Effector memory CD8-positive, alpha-beta T cell (primary cell): ENCODE measurements at regions not wholly inside any gene's neighbourhood (a gene's known extent, or its start where the extent isn't known, plus 50 kb on each side); places are given as distances from the start of the nearest gene placed in this dataset.

ENCODE experiments used
- ATAC-seq: fragments of 150-1000 bp; cut with Tn5 transposase; replicated peaks from 2 replicates; pipeline ENCODE4 v1.10.0; 2021; ENCODE audit warnings: mild to moderate bottlenecking, moderate library complexity
- DNase-seq, 3 experiments: peaks; one replicate each; pipeline ENCODE4 v3.0.0; 2021
- H3K27ac Mint-ChIP-seq, 2 donors: one replicate each; pipeline ENCODE4 v1.8.0; 2022; ENCODE audit warnings: mild to moderate bottlenecking in 2 of 2, mixed read lengths in 2 of 2, moderate library complexity in 2 of 2
- H3K27me3 Mint-ChIP-seq, 2 donors: one replicate each; pipeline ENCODE4 v1.8.0; 2022; ENCODE audit warnings: mixed read lengths in 2 of 2
- H3K36me3 Mint-ChIP-seq: one replicate; pipeline ENCODE4 v1.8.0; 2022; ENCODE audit warnings: mild to moderate bottlenecking, moderate library complexity, mixed read lengths; ENCODE audit not compliant: insufficient read depth
- H3K4me1 Mint-ChIP-seq, 2 donors: one replicate each; pipeline ENCODE4 v1.8.0; 2022; ENCODE audit warnings: low read depth in 2 of 2, mixed read lengths in 2 of 2
- H3K4me3 Mint-ChIP-seq, 2 donors: one replicate each; pipeline ENCODE4 v1.8.0; 2022; ENCODE audit warnings: mild to moderate bottlenecking in 2 of 2, mixed read lengths in 2 of 2, moderate library complexity in 2 of 2
- H3K9me3 Mint-ChIP-seq, 2 donors: one replicate each; pipeline ENCODE4 v1.8.0; 2022; ENCODE audit warnings: mixed read lengths in 2 of 2

DNA sequence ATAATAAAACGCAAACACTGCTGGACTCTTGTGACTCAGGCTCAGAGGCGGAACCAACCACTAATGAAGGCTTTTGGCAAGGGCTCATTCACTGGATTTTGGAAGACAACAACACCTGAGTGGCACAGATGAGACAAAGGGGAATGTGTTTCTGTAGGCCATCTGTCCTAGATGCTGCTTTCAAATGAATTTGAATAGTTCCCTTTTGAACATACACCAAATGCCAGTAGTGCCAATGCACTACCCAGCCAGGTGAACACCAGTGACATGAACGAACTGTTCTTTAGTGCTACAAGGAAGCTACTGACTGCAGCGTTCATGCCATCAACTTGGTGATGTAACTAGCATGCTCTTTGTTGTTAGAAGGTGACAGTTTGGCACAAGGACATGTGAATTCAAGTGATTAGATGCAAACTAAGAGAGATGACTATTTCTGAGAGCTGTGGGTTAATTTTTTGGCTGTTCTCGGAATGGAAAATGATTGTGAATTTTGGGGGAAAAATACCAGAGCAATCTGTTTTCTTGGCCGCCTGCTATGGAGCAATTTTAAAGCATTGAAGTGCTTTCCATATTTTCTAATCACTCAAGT lies 173.7 kb downstream of the SLC24A2 start:
- DNase-seq, result no peak
- Mint-ChIP-seq H3K4me1 (no peaks in the 10 kb centered on the region), H3K36me3 (no peaks in the 10 kb centered on the region), H3K9me3 (no peaks in the 10 kb centered on the region), H3K27me3 (peaks cover 44% of the 10 kb centered on the region in 2 donors), H3K4me3 (no peak overlapping the region), H3K27ac (no peak overlapping the region)
- ATAC-seq, result no peak

DNA sequence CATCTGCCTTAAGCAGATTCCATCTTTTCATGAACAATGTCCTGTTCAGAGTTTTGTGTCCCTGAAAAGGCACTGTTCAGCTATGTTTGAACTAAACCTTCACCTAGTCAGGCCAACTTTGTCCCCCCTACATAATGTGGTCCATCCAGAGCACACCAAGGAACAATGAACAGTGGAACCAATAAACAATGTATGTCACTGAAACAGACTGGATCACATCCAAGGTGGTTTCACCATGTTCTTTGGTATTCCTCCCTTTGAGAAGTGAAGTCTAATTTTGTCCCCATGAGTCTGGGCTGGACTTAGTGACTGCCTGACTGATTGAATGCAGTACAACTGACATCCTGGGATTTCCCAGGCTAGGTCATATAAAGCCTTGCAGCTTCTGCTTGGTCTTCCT lies 174.5 kb downstream of the SLC24A2 start:
- no peaks in the 10 kb centered on the region for H3K9me3 Mint-ChIP-seq

DNA sequence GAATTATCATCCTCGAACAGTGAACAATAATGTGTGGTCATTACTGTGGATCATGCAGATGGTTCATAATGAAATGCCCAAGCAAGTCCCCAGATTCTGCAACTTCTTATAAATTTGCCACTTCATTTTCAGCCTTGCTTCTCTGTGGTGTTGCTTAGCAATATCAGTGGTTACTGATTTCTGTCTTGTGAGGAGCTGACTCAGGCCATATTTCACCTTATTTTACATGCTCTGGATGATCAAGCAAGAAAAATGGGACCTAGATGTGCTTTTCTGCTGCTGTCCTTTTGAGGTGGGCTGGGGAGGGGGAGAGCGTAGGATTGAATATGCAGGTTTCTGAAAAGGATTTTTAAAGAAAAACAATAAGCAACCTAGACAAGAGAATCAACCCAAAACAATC lies 188.3 kb downstream of the SLC24A2 start:
- no peaks in the 10 kb centered on the region for H3K9me3 Mint-ChIP-seq
- no peaks in the 10 kb centered on the region for H3K36me3 Mint-ChIP-seq
- H3K4me1 Mint-ChIP-seq, result no peaks in the 10 kb centered on the region
- peaks cover 4 to 26% of the 10 kb centered on the region in 2 donors for H3K27me3 Mint-ChIP-seq
- H3K4me3 Mint-ChIP-seq, result no peak overlapping the region
- no peak overlapping the region for H3K27ac Mint-ChIP-seq
- DNase-seq, result no peak
- no peak for ATAC-seq

More for the DNA sequence above, 174.5 kb downstream of the SLC24A2 start:
- Mint-ChIP-seq H3K27ac (no peak overlapping the region), H3K4me3 (no peak overlapping the region), H3K27me3 (peaks cover 41 to 47% of the 10 kb centered on the region in 2 donors), H3K4me1 (no peaks in the 10 kb centered on the region), H3K36me3 (no peaks in the 10 kb centered on the region)
- DNase-seq (no peak), ATAC-seq (no peak)

DNA sequence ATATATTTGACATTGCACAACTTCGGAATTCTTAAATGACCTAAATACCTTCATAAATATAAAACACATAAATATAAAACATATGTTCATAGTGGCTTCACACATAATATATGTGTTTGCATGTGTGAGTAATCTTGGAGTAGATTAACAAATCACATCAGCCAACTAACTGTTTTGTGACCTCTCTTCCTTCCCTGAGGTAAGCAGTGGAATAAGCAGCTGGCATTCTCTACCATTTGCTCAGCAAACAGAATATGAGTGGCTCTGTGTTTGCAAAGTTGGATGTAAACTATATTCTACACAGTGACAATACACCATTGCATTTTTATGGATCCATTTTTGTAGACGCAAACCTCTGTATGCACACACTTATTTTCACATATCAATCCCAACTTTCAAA lies 189.9 kb downstream of the ACER2 start:
- ATAC-seq (no peak), DNase-seq (no peak)
- H3K36me3 Mint-ChIP-seq, result no peaks in the 10 kb centered on the region
- H3K27ac Mint-ChIP-seq, result no peak overlapping the region
- no peaks in the 10 kb centered on the region for H3K4me1 Mint-ChIP-seq
- H3K4me3 Mint-ChIP-seq, result no peak overlapping the region
- no peaks in the 10 kb centered on the region for H3K9me3 Mint-ChIP-seq
- peaks cover 17 to 32% of the 10 kb centered on the region in 2 donors for H3K27me3 Mint-ChIP-seq

DNA sequence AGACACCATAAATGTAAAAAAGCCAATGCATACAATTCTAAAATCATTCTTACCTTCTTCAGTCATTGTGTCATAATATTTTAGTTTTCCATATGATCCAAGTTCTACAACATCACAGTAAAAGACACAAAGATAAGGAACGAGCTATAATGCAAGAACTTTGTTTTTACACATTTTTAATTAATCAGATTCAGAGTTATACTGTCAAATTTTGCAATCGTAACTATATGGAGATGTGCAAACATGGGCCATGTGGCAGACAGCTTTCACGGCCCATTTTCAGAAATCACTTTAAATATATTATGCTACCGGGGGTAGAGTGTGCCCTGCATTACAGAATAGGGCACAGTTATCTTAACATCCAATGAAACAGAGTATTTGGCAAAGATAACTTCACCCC lies 188.4 kb downstream of the ACER2 start:
- Mint-ChIP-seq H3K36me3 (no peaks in the 10 kb centered on the region), H3K4me1 (no peaks in the 10 kb centered on the region), H3K4me3 (no peak overlapping the region), H3K27me3 (peaks cover 23 to 42% of the 10 kb centered on the region in 2 donors), H3K27ac (no peak overlapping the region), H3K9me3 (no peaks in the 10 kb centered on the region)
- DNase-seq (no peak), ATAC-seq (no peak)

DNA sequence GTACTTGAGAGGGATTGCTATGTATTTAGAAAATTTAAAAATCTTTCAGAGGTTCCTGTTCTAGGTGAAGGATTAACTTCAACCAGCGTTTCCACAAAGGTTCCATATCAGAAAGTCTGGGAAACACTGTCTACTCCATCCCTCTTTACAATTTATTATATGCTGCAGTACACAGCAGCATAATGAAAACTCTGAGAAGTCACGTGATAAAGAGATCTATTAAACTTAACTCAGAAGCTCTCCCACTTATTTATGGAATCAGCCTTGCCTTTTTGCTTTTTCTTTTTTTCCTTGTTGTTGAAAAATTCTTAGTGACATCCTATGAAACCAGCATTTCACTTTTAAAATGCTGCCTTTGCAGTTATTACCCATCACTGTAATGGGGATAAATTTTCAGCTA lies 186.2 kb downstream of the ACER2 start:
- Mint-ChIP-seq H3K9me3 (peaks cover 0 to 3% of the 10 kb centered on the region in 2 donors), H3K4me1 (no peaks in the 10 kb centered on the region), H3K27me3 (peaks cover 29 to 53% of the 10 kb centered on the region in 2 donors), H3K27ac (no peak overlapping the region), H3K36me3 (no peaks in the 10 kb centered on the region), H3K4me3 (no peak overlapping the region)
- no peak for DNase-seq
- ATAC-seq, result no peak

DNA sequence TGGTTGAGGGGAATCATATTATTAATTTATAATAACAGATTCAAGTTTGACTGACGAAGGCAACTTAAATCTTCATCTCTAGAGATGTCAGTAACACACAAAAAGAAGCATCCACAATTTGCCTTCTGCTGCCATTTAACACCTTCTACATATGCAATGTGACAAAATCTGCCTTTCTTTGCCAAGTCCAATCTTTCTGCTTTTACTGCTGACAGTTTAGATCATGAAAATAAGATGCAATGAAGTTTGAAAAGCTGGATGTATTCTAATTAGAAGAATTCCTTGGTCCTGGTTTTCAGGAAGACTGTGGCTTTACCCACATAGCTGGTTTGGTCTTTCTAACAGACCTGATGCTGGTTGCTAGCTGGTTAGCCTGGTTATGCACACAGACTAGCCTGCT lies 178.9 kb downstream of the ACER2 start:
- no peak overlapping the region for H3K27ac Mint-ChIP-seq
- H3K36me3 Mint-ChIP-seq, result no peaks in the 10 kb centered on the region
- DNase-seq (no peak), ATAC-seq (no peak)
- H3K4me1 Mint-ChIP-seq, result no peaks in the 10 kb centered on the region
- H3K9me3 Mint-ChIP-seq, result peaks cover 0 to 3% of the 10 kb centered on the region in 2 donors
- H3K4me3 Mint-ChIP-seq, result no peak overlapping the region
- peaks cover 19 to 26% of the 10 kb centered on the region in 2 donors for H3K27me3 Mint-ChIP-seq

DNA sequence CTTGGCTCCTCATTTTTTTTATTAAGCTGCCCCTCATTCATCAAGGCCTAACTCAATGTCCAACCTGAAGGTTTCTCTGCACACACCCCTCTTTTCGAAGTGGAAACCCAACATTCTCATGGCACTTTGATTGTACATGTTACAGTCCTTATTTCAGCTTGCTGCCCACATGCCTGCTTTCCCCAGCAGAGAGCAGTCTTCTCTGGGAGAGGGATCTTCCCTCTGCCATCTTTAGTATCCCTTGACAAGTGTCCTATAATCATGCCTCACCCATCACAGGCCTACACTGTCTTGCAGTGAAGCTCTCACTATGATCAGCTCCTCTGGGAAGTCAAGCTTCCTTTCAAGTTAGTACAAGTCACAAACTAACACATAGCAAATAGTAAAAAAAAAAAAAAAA lies 175.1 kb downstream of the ACER2 start:
- H3K36me3 Mint-ChIP-seq, result no peaks in the 10 kb centered on the region
- H3K4me1 Mint-ChIP-seq, result no peaks in the 10 kb centered on the region
- ATAC-seq (no peak), DNase-seq (no peak)
- H3K4me3 Mint-ChIP-seq, result no peak overlapping the region
- peaks cover 14 to 29% of the 10 kb centered on the region in 2 donors for H3K27me3 Mint-ChIP-seq
- H3K9me3 Mint-ChIP-seq, result no peaks in the 10 kb centered on the region
- H3K27ac Mint-ChIP-seq, result no peak overlapping the region

DNA sequence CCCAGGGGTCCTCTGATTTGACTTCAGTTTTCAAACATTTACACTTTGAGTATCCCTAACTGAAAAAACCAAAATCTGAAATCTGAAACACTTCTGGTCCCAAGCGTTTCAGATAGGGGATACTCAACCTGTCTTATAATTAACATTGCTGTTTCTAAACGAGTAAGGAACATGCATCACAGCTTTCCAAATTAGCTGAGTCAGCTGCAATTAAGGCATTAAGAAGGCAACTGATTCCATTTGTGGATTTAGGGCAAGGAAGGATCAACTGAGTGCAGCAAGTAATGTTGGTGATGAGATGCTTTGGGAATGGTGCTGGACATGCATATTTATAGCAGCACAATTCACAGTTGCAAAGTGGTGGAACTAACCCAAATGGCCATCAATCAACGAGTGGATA lies 168.6 kb downstream of the ACER2 start:
- H3K4me3 Mint-ChIP-seq, result no peak overlapping the region
- no peak for DNase-seq
- no peaks in the 10 kb centered on the region for H3K4me1 Mint-ChIP-seq

DNA sequence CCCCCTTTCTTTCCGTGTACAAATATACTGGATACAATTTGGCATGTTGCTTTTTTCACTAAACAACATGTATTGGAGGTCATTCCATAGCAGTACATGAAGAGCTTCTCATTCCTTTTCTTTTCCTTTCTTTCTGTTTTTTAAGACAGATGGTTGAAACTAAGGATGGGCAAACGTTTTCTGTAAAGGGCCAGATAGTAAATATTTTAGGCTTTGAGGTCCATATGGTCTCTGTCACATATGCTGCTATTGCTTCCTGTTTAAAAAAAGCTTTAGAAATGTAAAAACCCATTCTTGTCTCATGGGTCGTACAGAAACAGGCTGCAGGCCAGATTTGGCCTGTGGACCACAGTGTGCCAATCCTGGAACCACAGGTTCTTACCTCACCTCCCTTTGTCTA lies 160.1 kb downstream of the ACER2 start:
- no peak overlapping the region for H3K4me3 Mint-ChIP-seq
- H3K27me3 Mint-ChIP-seq, result peaks cover 0 to 9% of the 10 kb centered on the region in 2 donors
- ATAC-seq (no peak), DNase-seq (no peak)
- H3K27ac Mint-ChIP-seq, result no peak overlapping the region
- H3K4me1 Mint-ChIP-seq, result no peaks in the 10 kb centered on the region
- no peaks in the 10 kb centered on the region for H3K9me3 Mint-ChIP-seq
- H3K36me3 Mint-ChIP-seq, result no peaks in the 10 kb centered on the region

More for the DNA sequence above, 168.6 kb downstream of the ACER2 start:
- Mint-ChIP-seq H3K27ac (no peak overlapping the region), H3K27me3 (peaks cover 18 to 22% of the 10 kb centered on the region in 2 donors), H3K36me3 (no peaks in the 10 kb centered on the region), H3K9me3 (peaks cover 0 to 11% of the 10 kb centered on the region in 2 donors)
- no peak for ATAC-seq

DNA sequence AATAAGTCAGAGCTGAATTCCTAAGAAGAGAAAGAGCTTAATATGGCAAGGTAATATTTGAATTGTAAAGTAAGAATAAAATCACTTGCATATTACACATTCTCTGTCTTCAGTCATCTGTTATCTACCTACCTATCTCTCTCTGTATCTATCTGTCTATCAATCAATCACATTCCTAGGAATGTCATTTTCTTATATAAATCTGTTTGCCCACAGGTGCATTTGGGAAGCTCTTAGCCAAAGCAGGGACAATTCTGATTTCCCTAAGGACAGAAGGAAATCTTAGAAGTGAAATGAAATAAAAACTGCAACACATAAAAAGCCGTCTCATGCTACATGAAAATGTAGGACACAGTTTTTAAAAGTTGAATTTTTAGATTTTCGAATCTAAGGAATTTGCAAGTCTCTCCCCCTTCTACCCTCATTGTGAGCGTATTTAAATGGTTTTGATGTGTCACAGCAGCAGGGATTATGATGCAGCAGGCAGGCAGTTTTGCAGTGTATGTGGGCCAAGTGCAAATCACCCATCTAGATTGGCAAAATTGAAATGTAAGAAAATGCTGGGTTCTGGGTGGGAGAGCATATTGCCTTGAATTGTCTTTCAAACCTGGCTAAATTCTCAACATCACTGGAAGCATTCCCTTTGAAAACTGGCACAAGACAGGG lies 155.7 kb downstream of the ACER2 start:
- Mint-ChIP-seq H3K4me1 (no peaks in the 10 kb centered on the region), H3K4me3 (no peak overlapping the region), H3K27ac (no peak overlapping the region), H3K9me3 (no peaks in the 10 kb centered on the region), H3K27me3 (peaks cover 0 to 16% of the 10 kb centered on the region in 2 donors), H3K36me3 (no peaks in the 10 kb centered on the region)
- DNase-seq (no peak), ATAC-seq (no peak)

DNA sequence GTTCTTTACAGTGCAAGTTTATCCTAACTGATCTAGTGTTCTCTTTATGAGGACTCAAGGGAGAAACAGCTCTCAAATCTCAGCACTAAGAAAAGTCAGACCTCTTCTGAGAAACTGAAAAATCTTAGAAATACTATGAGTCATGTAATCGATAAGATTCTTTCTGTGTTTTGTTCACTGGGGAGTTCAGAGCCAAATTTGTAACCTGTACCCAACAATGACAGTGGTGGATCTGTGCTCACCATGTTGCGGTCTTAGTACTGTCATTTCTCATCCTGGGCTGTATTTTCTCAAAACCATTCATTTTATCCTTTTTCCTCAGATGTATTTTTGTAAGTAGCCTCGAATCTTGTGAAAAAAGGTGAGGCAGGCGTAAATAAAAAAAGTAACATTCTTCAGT lies 146.4 kb downstream of the ACER2 start:
- DNase-seq, result no peak
- H3K9me3 Mint-ChIP-seq, result no peaks in the 10 kb centered on the region
- no peak for ATAC-seq
- H3K27ac Mint-ChIP-seq, result no peak overlapping the region
- no peaks in the 10 kb centered on the region for H3K36me3 Mint-ChIP-seq
- no peak overlapping the region for H3K4me3 Mint-ChIP-seq
- H3K4me1 Mint-ChIP-seq, result peaks cover 4 to 5% of the 10 kb centered on the region in 2 donors
- peaks cover 21 to 26% of the 10 kb centered on the region in 2 donors for H3K27me3 Mint-ChIP-seq

DNA sequence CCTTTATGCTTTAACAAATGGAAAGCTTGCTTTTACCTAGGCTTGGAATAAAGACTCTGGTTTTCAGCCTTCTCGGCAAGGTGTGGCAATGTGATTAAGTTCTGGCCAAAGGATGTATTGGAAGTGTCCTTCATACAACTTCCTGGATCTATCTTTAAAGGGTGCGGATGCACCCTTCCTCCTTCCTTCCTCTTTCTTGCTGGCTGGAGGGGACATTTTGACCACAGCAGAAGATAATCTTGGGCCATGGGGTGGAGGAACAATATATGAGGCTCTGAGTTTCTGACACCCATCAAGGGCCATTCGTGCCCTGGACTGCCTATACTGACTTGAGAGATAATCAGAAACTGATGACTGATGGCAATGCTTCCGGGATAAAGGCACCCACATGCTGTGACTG lies 145.7 kb downstream of the ACER2 start:
- H3K36me3 Mint-ChIP-seq, result no peaks in the 10 kb centered on the region
- H3K4me3 Mint-ChIP-seq, result no peak overlapping the region
- H3K27ac Mint-ChIP-seq, result no peak overlapping the region
- peaks cover 26 to 33% of the 10 kb centered on the region in 2 donors for H3K27me3 Mint-ChIP-seq
- DNase-seq (no peak), ATAC-seq (no peak)
- H3K4me1 Mint-ChIP-seq, result peaks cover 4 to 5% of the 10 kb centered on the region in 2 donors
- H3K9me3 Mint-ChIP-seq, result no peaks in the 10 kb centered on the region

DNA sequence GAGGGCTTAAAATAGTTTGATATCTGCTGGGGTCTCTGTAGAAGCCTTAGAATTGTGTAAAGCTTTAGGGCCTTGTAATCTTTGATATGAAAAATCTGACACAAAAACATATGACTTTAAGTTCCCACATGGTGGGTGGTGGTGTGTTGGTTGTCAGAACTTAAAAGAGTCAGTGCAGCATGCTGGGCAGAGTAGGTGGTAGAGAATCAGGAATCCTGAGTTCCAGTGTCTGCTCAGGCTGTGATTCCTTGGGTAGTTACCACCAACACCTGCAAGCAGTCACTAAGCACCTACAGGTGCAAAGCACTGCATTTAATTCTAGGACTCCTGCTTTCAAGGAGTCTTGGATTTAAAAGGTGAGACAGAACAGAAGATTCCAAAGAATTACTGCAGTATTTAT lies 144.6 kb downstream of the ACER2 start:
- Mint-ChIP-seq H3K27me3 (peaks cover 26 to 34% of the 10 kb centered on the region in 2 donors), H3K4me1 (peaks cover 4 to 5% of the 10 kb centered on the region in 2 donors), H3K36me3 (no peaks in the 10 kb centered on the region), H3K27ac (no peak overlapping the region), H3K9me3 (no peaks in the 10 kb centered on the region), H3K4me3 (no peak overlapping the region)
- DNase-seq (no peak), ATAC-seq (no peak)
